G401 (cell line): ENCODE measurements at regions not wholly inside any gene's neighbourhood (a gene's known extent, or its start where the extent isn't known, plus 50 kb on each side); places are given as distances from the start of the nearest gene placed in this dataset.
A peak's percentile ranks its signal among the peaks of the same experiment; 100 is the strongest.
"Not testable (repeated sequence)": the region's sequence is repeated elsewhere in the genome, so short reads cannot be mapped to it uniquely, and the experiment has no call there.

Source experiments
- DNase-seq: peaks from one replicate; pipeline ENCODE4 v3.0.0-alpha.2; 2015; ENCODE audit warnings: low spot score
- in situ Hi-C: cut with HindIII; loops from 2 replicates; pipeline ENCODE4 v1.10.0; 2016; ENCODE audit warnings: low sequenced_read_pairs, mixed read lengths

- in situ Hi-C loops = no loop called here
These were observed 136.4 kb upstream of the SALL4 start for GRCh38 chr20:51938559-51939258.

GRCh38 chr20:51937779-51938178 is 135.5 kb upstream of the SALL4 start:
- no peak for DNase-seq
- in situ Hi-C loops = no loop called here

More at GRCh38 chr20:51938559-51939258, 136.4 kb upstream of the SALL4 start:
- DNase-seq = no peak

GRCh38 chr20:51936377-51936776 is 134.1 kb upstream of the SALL4 start:
- in situ Hi-C loops = no loop called here
- no peak for DNase-seq

- in situ Hi-C loops = no loop called here
These were observed 132.7 kb upstream of the SALL4 start for GRCh38 chr20:51935003-51935358.

GRCh38 chr20:51934301-51935002 is 132.1 kb upstream of the SALL4 start:
- in situ Hi-C loops = no loop called here
- peak; percentile 25 for DNase-seq

More at GRCh38 chr20:51935003-51935358, 132.7 kb upstream of the SALL4 start:
- DNase-seq = no peak

- DNase-seq = peak; percentile 42
- in situ Hi-C loops = no loop called here
These were observed 129.1 kb upstream of the SALL4 start for GRCh38 chr20:51931371-51931781.

GRCh38 chr20:51930775-51931174 is 128.5 kb upstream of the SALL4 start:
- in situ Hi-C loops = no loop called here
- DNase-seq = peak; percentile 44

- in situ Hi-C loops = no loop called here
- DNase-seq = no peak
These were observed 126.6 kb upstream of the SALL4 start for GRCh38 chr20:51928931-51929330.

- in situ Hi-C loops, DNase-seq: not testable (repeated sequence)
These were observed 125.6 kb upstream of the SALL4 start for GRCh38 chr20:51927970-51928369.

- in situ Hi-C loops = no loop called here
- DNase-seq = no peak
These were observed 124.5 kb upstream of the SALL4 start for GRCh38 chr20:51926670-51927305.

- no peak for DNase-seq
- in situ Hi-C loops = no loop called here
These were observed 122.2 kb upstream of the SALL4 start for GRCh38 chr20:51924509-51924908.

GRCh38 chr20:51923633-51924032 is 121.3 kb upstream of the SALL4 start:
- DNase-seq = no peak
- in situ Hi-C loops = no loop called here

GRCh38 chr20:51922812-51923211 is 120.5 kb upstream of the SALL4 start:
- in situ Hi-C loops, DNase-seq: not testable (repeated sequence)

- DNase-seq = no peak
- in situ Hi-C loops = no loop called here
These were observed 116.2 kb upstream of the SALL4 start for GRCh38 chr20:51918561-51918960.

- DNase-seq = no peak
- in situ Hi-C loops = no loop called here
These were observed 115.7 kb upstream of the SALL4 start for GRCh38 chr20:51917886-51918535.

GRCh38 chr20:51916244-51916643 is 113.9 kb upstream of the SALL4 start:
- no peak for DNase-seq
- in situ Hi-C loops = no loop called here

GRCh38 chr20:51914758-51915157 is 112.4 kb upstream of the SALL4 start:
- DNase-seq = no peak
- in situ Hi-C loops = no loop called here

- DNase-seq = peak; percentile 46
- in situ Hi-C loops = no loop called here
These were observed 108.2 kb upstream of the SALL4 start for GRCh38 chr20:51910321-51911050.

GRCh38 chr20:51906679-51907078 is 104.4 kb upstream of the SALL4 start:
- no peak for DNase-seq
- in situ Hi-C loops = no loop called here
